A549 (cell line): ENCODE measurements at regions not wholly inside any gene's neighbourhood (a gene's known extent, or its start where the extent isn't known, plus 50 kb on each side); places are given as distances from the start of the nearest gene placed in this dataset.

ENCODE experiments used
- CHD2 ChIP-seq: fragments of 150-350 bp; IDR thresholded peaks from 2 replicates; pipeline ENCODE4 v1.6.1; 2014; ENCODE audit warnings: low read length; ENCODE audit not compliant: partially characterized antibody
- POLR2A ChIP-seq: IDR thresholded peaks from 2 replicates; pipeline ENCODE4 v1.6.1; 2012; ENCODE audit warnings: mild to moderate bottlenecking, low read length
- ZSCAN20 ChIP-seq: fragments of 250-450 bp; sonication (Bioruptor Pico); IDR thresholded peaks from 2 replicates; pipeline ENCODE4 v1.8.0; 2022; ENCODE audit warnings: mild to moderate bottlenecking, moderate library complexity

GRCh38 chr5:17343675-17344074, 126.2 kb downstream of the BASP1 start:
- no peak for TF ChIP-seq ZSCAN20
- TF ChIP-seq CHD2, result no peak
- no peak for TF ChIP-seq POLR2A
